Ishikawa (cell line): ENCODE measurements at regions not wholly inside any gene's neighbourhood (a gene's known extent, or its start where the extent isn't known, plus 50 kb on each side); places are given as distances from the start of the nearest gene placed in this dataset.

ENCODE experiments used
- CEBPB ChIP-seq: IDR thresholded peaks from 2 replicates; pipeline ENCODE4 v1.6.1; 2012
- CREB1 ChIP-seq: IDR thresholded peaks from 2 replicates; pipeline ENCODE4 v1.6.1; 2012; ENCODE audit warnings: low read depth
- EGR1 ChIP-seq: IDR thresholded peaks from 2 replicates; pipeline ENCODE4 v1.6.1; 2012
- EP300 ChIP-seq: IDR thresholded peaks from 2 replicates; pipeline ENCODE4 v1.6.1; 2012; ENCODE audit warnings: borderline replicate concordance
- FOXM1 ChIP-seq: IDR thresholded peaks from 2 replicates; pipeline ENCODE4 v1.6.1; 2012; ENCODE audit warnings: low read depth, borderline replicate concordance
- MAX ChIP-seq: IDR thresholded peaks from 2 replicates; pipeline ENCODE4 v1.6.1; 2012
- NFIC ChIP-seq: IDR thresholded peaks from 2 replicates; pipeline ENCODE4 v1.6.1; 2012
- RAD21 ChIP-seq: IDR thresholded peaks from 2 replicates; pipeline ENCODE4 v1.6.1; 2012; ENCODE audit warnings: low read depth
- REST ChIP-seq: IDR thresholded peaks from 2 replicates; pipeline ENCODE4 v1.6.1; 2012; ENCODE audit warnings: low read depth, mild to moderate bottlenecking
- TAF1 ChIP-seq: IDR thresholded peaks from 2 replicates; pipeline ENCODE4 v1.6.1; 2012; ENCODE audit warnings: low read depth, mild to moderate bottlenecking
- TCF12 ChIP-seq: IDR thresholded peaks from 2 replicates; pipeline ENCODE4 v1.6.1; 2012; ENCODE audit warnings: low read depth
- TEAD4 ChIP-seq: IDR thresholded peaks from 2 replicates; pipeline ENCODE4 v1.6.1; 2012
- USF1 ChIP-seq: IDR thresholded peaks from 2 replicates; pipeline ENCODE4 v1.6.1; 2012
- YY1 ChIP-seq: IDR thresholded peaks from 2 replicates; pipeline ENCODE4 v1.6.1; 2012; ENCODE audit warnings: low read depth
- ZBTB7A ChIP-seq: IDR thresholded peaks from 2 replicates; pipeline ENCODE4 v1.6.1; 2012; ENCODE audit warnings: low read depth

GRCh38 chr5:168152660-168153059 lies 138.8 kb upstream of the WWC1 start:
- TF ChIP-seq MAX = no peak
- no peak for TF ChIP-seq TCF12
- TF ChIP-seq TEAD4 = no peak
- no peak for TF ChIP-seq ZBTB7A
- TF ChIP-seq TAF1 = no peak
- TF ChIP-seq YY1 = no peak
- no peak for TF ChIP-seq FOXM1

GRCh38 chr5:168153263-168153875 lies 138.1 kb upstream of the WWC1 start:
- TF ChIP-seq TEAD4 (no peak), CREB1 (no peak), USF1 (no peak), EGR1 (no peak), MAX (no peak), RAD21 (no peak), TCF12 (no peak), NFIC (no peak), EP300 (no peak), FOXM1 (no peak), REST (no peak), TAF1 (no peak), YY1 (no peak), ZBTB7A (no peak), CEBPB (no peak)

GRCh38 chr5:168153876-168154270 lies 137.6 kb upstream of the WWC1 start:
- TF ChIP-seq TCF12 (no peak), NFIC (no peak), ZBTB7A (no peak), TEAD4 (no peak), YY1 (no peak), CREB1 (no peak), REST (no peak), EGR1 (no peak)

GRCh38 chr5:168155585-168155984 lies 135.9 kb upstream of the WWC1 start:
- TF ChIP-seq EP300 = no peak
- TF ChIP-seq MAX = no peak
- no peak for TF ChIP-seq NFIC
- no peak for TF ChIP-seq CEBPB
- TF ChIP-seq RAD21 = no peak
- TF ChIP-seq FOXM1 = no peak
- TF ChIP-seq TEAD4 = no peak
- no peak for TF ChIP-seq TAF1
- TF ChIP-seq YY1 = no peak
- TF ChIP-seq EGR1 = no peak
- TF ChIP-seq TCF12 = no peak
- no peak for TF ChIP-seq ZBTB7A
- TF ChIP-seq CREB1 = no peak
- no peak for TF ChIP-seq USF1

GRCh38 chr5:168156170-168156569 lies 135.3 kb upstream of the WWC1 start:
- TF ChIP-seq TAF1 (no peak), TEAD4 (no peak), EP300 (no peak), ZBTB7A (no peak), EGR1 (no peak), REST (no peak), USF1 (no peak), YY1 (no peak)
